T-cell (primary cell): ENCODE measurements at regions not wholly inside any gene's neighbourhood (a gene's known extent, or its start where the extent isn't known, plus 50 kb on each side); places are given as distances from the start of the nearest gene placed in this dataset.

Experiments used
- ATAC-seq, 4 experiments: fragments of 200-7000 bp in 3 of 4; fragments of 150-1000 bp in 1 of 4; cut with Tn5 transposase; replicated peaks in 1 of 4; 1 replicate in 3 of 4; 2 replicates in 1 of 4; pipeline ENCODE4 v1.10.0; 2021; ENCODE audit warnings: moderate library complexity in 3 of 4, mild to moderate bottlenecking in 2 of 4, moderate number of reproducible peaks in 1 of 4
- CTCF ChIA-PET, 2 donors: fragments of 300-600 bp; sonication (Branson Sonifier 250); formaldehyde crosslinking; loops; one replicate each; lab custom pipeline; 2022; ENCODE audit warnings: antibody characterized with exemption in 2 of 2; lab: Charles Lee
- POLR2A ChIA-PET, 2 donors: fragments of 300-600 bp; sonication (Branson Sonifier 250); formaldehyde crosslinking; loops; one replicate each; lab custom pipeline; 2022; ENCODE audit warnings: antibody characterized with exemption in 2 of 2; lab: Charles Lee
- DNase-seq, 35 experiments: peaks; one replicate each; pipeline versions ENCODE4 v3.0.0 to v3.0.0-alpha.2; 2013 to 2023
- H3K27ac ChIP-seq: one replicate; pipeline ENCODE4 v1.5.1; 2013; ENCODE audit warnings: low read length
- H3K27me3 ChIP-seq, 2 experiments: replicated peaks in 1 of 2; 1 replicate in 1 of 2; 2 replicates in 1 of 2; pipeline versions ENCODE4 v1.6.1 to v1.7.0; 2013; ENCODE audit warnings: low read length in 1 of 2, mixed read lengths in 1 of 2; ENCODE audit not compliant: control insufficient read depth in 2 of 2, insufficient read depth in 2 of 2; ENCODE audit errors: extremely low read depth in 1 of 2
- H3K36me3 ChIP-seq, 2 donors: 1 replicate in 1 of 2; 2 replicates in 1 of 2; pipeline versions ENCODE4 v1.6.1 to v1.7.0; 2013; ENCODE audit warnings: low read length in 1 of 2; ENCODE audit not compliant: control insufficient read depth in 2 of 2, insufficient read depth in 1 of 2; ENCODE audit errors: extremely low read depth in 1 of 2
- H3K4me1 ChIP-seq, 2 experiments: 1 replicate in 1 of 2; 2 replicates in 1 of 2; pipeline versions ENCODE4 v1.6.1 to v1.7.0; 2013; ENCODE audit warnings: low read length in 2 of 2, mixed read lengths in 1 of 2; ENCODE audit not compliant: insufficient read depth in 2 of 2, control insufficient read depth in 1 of 2; ENCODE audit errors: extremely low read depth in 1 of 2
- H3K4me3 ChIP-seq, 2 donors: 1 replicate in 1 of 2; 2 replicates in 1 of 2; pipeline versions ENCODE4 v1.5.1 to v1.7.0; 2013; ENCODE audit warnings: mild to moderate bottlenecking in 2 of 2, low read length in 1 of 2, moderate library complexity in 1 of 2; ENCODE audit not compliant: control insufficient read depth in 1 of 2; ENCODE audit errors: extremely low read depth in 1 of 2
- H3K9me3 ChIP-seq: 2 replicates; pipeline ENCODE4 v1.7.0; 2013
- H3K27ac Mint-ChIP-seq, 2 donors: one replicate each; pipeline ENCODE4 v1.8.0; 2020 to 2021; ENCODE audit warnings: mild to moderate bottlenecking in 2 of 2, mixed read lengths in 2 of 2
- H3K27me3 Mint-ChIP-seq, 2 donors: one replicate each; pipeline ENCODE4 v1.8.0; 2021 to 2022; ENCODE audit warnings: mixed read lengths in 2 of 2
- H3K36me3 Mint-ChIP-seq: one replicate; pipeline ENCODE4 v1.8.0; 2021; ENCODE audit warnings: mixed read lengths
- H3K4me1 Mint-ChIP-seq, 3 donors: one replicate each; pipeline ENCODE4 v1.8.0; 2020 to 2022; ENCODE audit warnings: mixed read lengths in 3 of 3, mild to moderate bottlenecking in 1 of 3
- H3K4me3 Mint-ChIP-seq, 3 donors: one replicate each; pipeline ENCODE4 v1.8.0; 2020 to 2022; ENCODE audit warnings: mild to moderate bottlenecking in 3 of 3, mixed read lengths in 3 of 3, moderate library complexity in 3 of 3
- H3K9me3 Mint-ChIP-seq, 3 donors: one replicate each; pipeline ENCODE4 v1.8.0; 2020 to 2022; ENCODE audit warnings: mixed read lengths in 3 of 3
- WGBS: methylation state at CpG from one replicate; pipeline ENCODE4 v1.1.5; 2013; ENCODE audit warnings: missing lambda C conversion rate; ENCODE audit not compliant: insufficient coverage; 5-methylcytosine and 5-hydroxymethylcytosine counted together

- 27% methylated on average over 4 of the region's 4 CpGs for WGBS
- Histone ChIP-seq H3K4me1 (no peaks in the 10 kb centered on the region), H3K36me3 (no peaks in the 10 kb centered on the region), H3K4me3 (no peak overlapping the region), H3K9me3 (no peaks in the 10 kb centered on the region), H3K27me3 (no peaks in the 10 kb centered on the region), H3K27ac (no peak overlapping the region)
- Mint-ChIP-seq H3K36me3 (no peaks in the 10 kb centered on the region), H3K27ac (no peak overlapping the region), H3K4me1 (no peaks in the 10 kb centered on the region), H3K4me3 (no peak overlapping the region), H3K27me3 (peaks cover 8 to 11% of the 10 kb centered on the region in 2 donors), H3K9me3 (no peaks in the 10 kb centered on the region)
- ATAC-seq (no peak), DNase-seq (no peak)
- ChIA-PET CTCF (no interaction called here), POLR2A (interaction anchor here in 1 of 2 donors (0.6 kb wide), 1 partner anchor 313 kb away, joined by 3 read pairs; no protein-coding TSS in a partner anchor)
Observed at GRCh38 chr1:68358439-68358838, 91.3 kb downstream of the RPE65 start.

GRCh38 chr1:68355614-68356013, 94.1 kb downstream of the RPE65 start:
- DNase-seq (no peak), ATAC-seq (no peak)
- Histone ChIP-seq H3K27me3 (no peaks in the 10 kb centered on the region), H3K36me3 (no peaks in the 10 kb centered on the region), H3K4me1 (no peaks in the 10 kb centered on the region), H3K9me3 (no peaks in the 10 kb centered on the region), H3K4me3 (no peak overlapping the region), H3K27ac (no peak overlapping the region)
- Mint-ChIP-seq H3K4me1 (no peaks in the 10 kb centered on the region), H3K27ac (no peak overlapping the region), H3K27me3 (peaks cover 8 to 16% of the 10 kb centered on the region in 2 donors), H3K4me3 (no peak overlapping the region), H3K9me3 (peaks cover 0 to 5% (median 0%) of the 10 kb centered on the region in 3 donors), H3K36me3 (no peaks in the 10 kb centered on the region)
- WGBS = no CpG with 5 or more reads among the region's 3 CpGs
- POLR2A ChIA-PET = no interaction called here
- CTCF ChIA-PET = no interaction called here

- peaks cover 3 to 9% of the 10 kb centered on the region in 2 donors for H3K27me3 Mint-ChIP-seq
- H3K9me3 Mint-ChIP-seq = peaks cover 3 to 13% (median 6%) of the 10 kb centered on the region in 3 donors
- no peak overlapping the region for H3K4me3 ChIP-seq
- H3K4me1 Mint-ChIP-seq = no peaks in the 10 kb centered on the region
- POLR2A ChIA-PET = no interaction called here
- H3K36me3 Mint-ChIP-seq = no peaks in the 10 kb centered on the region
- no peak overlapping the region for H3K27ac ChIP-seq
- no peaks in the 10 kb centered on the region for H3K27me3 ChIP-seq
- H3K27ac Mint-ChIP-seq = no peak overlapping the region
- H3K4me1 ChIP-seq = no peaks in the 10 kb centered on the region
- DNase-seq = no peak
- no peak overlapping the region for H3K4me3 Mint-ChIP-seq
- no peak for ATAC-seq
- no peaks in the 10 kb centered on the region for H3K9me3 ChIP-seq
- H3K36me3 ChIP-seq = no peaks in the 10 kb centered on the region
- no CpG with 5 or more reads among the region's 2 CpGs for WGBS
- CTCF ChIA-PET = no interaction called here
Observed at GRCh38 chr1:68352202-68352601, 97.6 kb downstream of the RPE65 start.

GRCh38 chr1:68347415-68347814, 102.3 kb downstream of the RPE65 start:
- no CpG with 5 or more reads among the region's 2 CpGs for WGBS
- POLR2A ChIA-PET = no interaction called here

GRCh38 chr1:68346188-68346808, 103.5 kb downstream of the RPE65 start:
- Mint-ChIP-seq H3K4me1 (no peaks in the 10 kb centered on the region), H3K27me3 (peaks cover 2 to 9% of the 10 kb centered on the region in 2 donors), H3K9me3 (peaks cover 3 to 13% (median 6%) of the 10 kb centered on the region in 3 donors), H3K4me3 (no peak overlapping the region), H3K27ac (no peak overlapping the region), H3K36me3 (no peaks in the 10 kb centered on the region)
- ATAC-seq = no peak
- Histone ChIP-seq H3K4me3 (no peak overlapping the region), H3K4me1 (no peaks in the 10 kb centered on the region), H3K27me3 (no peaks in the 10 kb centered on the region), H3K36me3 (no peaks in the 10 kb centered on the region), H3K9me3 (no peaks in the 10 kb centered on the region), H3K27ac (no peak overlapping the region)
- ChIA-PET CTCF (interaction anchor here in 1 of 2 donors (0.6 kb wide), 1 partner anchor 310 kb away, joined by 4 read pairs; no protein-coding TSS in a partner anchor), POLR2A (no interaction called here)
- no CpG with 5 or more reads among the region's 3 CpGs for WGBS
- DNase-seq = no peak

More at GRCh38 chr1:68347415-68347814, 102.3 kb downstream of the RPE65 start:
- Histone ChIP-seq H3K27ac (no peak overlapping the region), H3K9me3 (no peaks in the 10 kb centered on the region), H3K4me3 (no peak overlapping the region), H3K27me3 (no peaks in the 10 kb centered on the region), H3K36me3 (no peaks in the 10 kb centered on the region), H3K4me1 (no peaks in the 10 kb centered on the region)
- Mint-ChIP-seq H3K36me3 (no peaks in the 10 kb centered on the region), H3K27me3 (peaks cover 2 to 9% of the 10 kb centered on the region in 2 donors), H3K4me1 (no peaks in the 10 kb centered on the region), H3K4me3 (no peak overlapping the region), H3K27ac (no peak overlapping the region), H3K9me3 (peaks cover 3 to 13% (median 6%) of the 10 kb centered on the region in 3 donors)
- DNase-seq = peak in 1 of 35 experiments; percentile 16
- ATAC-seq = no peak
- CTCF ChIA-PET = no interaction called here

- no peak overlapping the region for H3K4me3 ChIP-seq
- DNase-seq = no peak
- CTCF ChIA-PET = no interaction called here
- no peak for ATAC-seq
- H3K4me1 ChIP-seq = no peaks in the 10 kb centered on the region
- Mint-ChIP-seq H3K4me3 (no peak overlapping the region), H3K36me3 (no peaks in the 10 kb centered on the region), H3K9me3 (peaks cover 3 to 5% (median 3%) of the 10 kb centered on the region in 3 donors), H3K4me1 (no peaks in the 10 kb centered on the region), H3K27ac (no peak overlapping the region), H3K27me3 (peaks cover 2 to 8% of the 10 kb centered on the region in 2 donors)
- no peak overlapping the region for H3K27ac ChIP-seq
- H3K9me3 ChIP-seq = no peaks in the 10 kb centered on the region
- H3K27me3 ChIP-seq = no peaks in the 10 kb centered on the region
- POLR2A ChIA-PET = no interaction called here
- WGBS = 89% methylated on average over 3 of the region's 4 CpGs
- H3K36me3 ChIP-seq = no peaks in the 10 kb centered on the region
Observed at GRCh38 chr1:68344208-68344607, 105.5 kb downstream of the RPE65 start.
